ENCODE measurements at regions not wholly inside any gene's neighbourhood (a gene's known extent, or its start where the extent isn't known, plus 50 kb on each side); places are given as distances from the start of the nearest gene placed in this dataset.
A peak's percentile ranks its signal among the peaks of the same experiment; 100 is the strongest.

- Histone ChIP-seq H3K14ac (ENCODE audit: low read length) (no peak overlapping the region), H3K36me3 (ENCODE audit: control insufficient read depth in 1 of 2, insufficient read depth in 2 of 2, low read length in 2 of 2) (no peaks in the 10 kb centered on the region), H2AFZ (ENCODE audit: insufficient read depth, low read length, poor library complexity) (no peak overlapping the region), H2BK12ac (ENCODE audit: low read length) (no peak overlapping the region), H2BK5ac (ENCODE audit: low read depth, low read length, poor library complexity) (no peak overlapping the region), H3K79me2 (ENCODE audit: control insufficient read depth, insufficient read depth, low read length, poor library complexity) (no peaks in the 10 kb centered on the region), H2BK120ac (ENCODE audit: insufficient read depth, low read length, poor library complexity) (no peak overlapping the region), H3K9ac (ENCODE audit: low read length) (peak overlapping the region; percentile 74), H3K79me1 (ENCODE audit: low read length) (no peaks in the 10 kb centered on the region), H4K12ac (ENCODE audit: low read depth, low read length) (no peak overlapping the region), H3K4me2 (ENCODE audit: low read length) (no peak overlapping the region), H3K27ac (ENCODE audit: low read depth, low read length) (no peak overlapping the region), H3K4ac (ENCODE audit: low read depth, low read length) (no peak overlapping the region), H3K27me3 (ENCODE audit: insufficient read depth, low read length) (no peaks in the 10 kb centered on the region), H3K4me3 (ENCODE audit: low read depth, low read length) (no peak overlapping the region), H3K18ac (ENCODE audit: low read length) (no peak overlapping the region), H4K91ac (ENCODE audit: low read depth, low read length) (no peak overlapping the region), H3K9me3 (ENCODE audit: insufficient read depth, low read depth, low read length) (no peaks in the 10 kb centered on the region), H4K8ac (ENCODE audit: low read depth, low read length) (no peak overlapping the region), H3K23ac (ENCODE audit: low read length) (no peak overlapping the region), H3K4me1 (ENCODE audit: control insufficient read depth in 1 of 2, insufficient read depth in 2 of 2, low read length in 2 of 2) (no peaks in the 10 kb centered on the region), H2AK5ac (ENCODE audit: low read length) (no peak overlapping the region)
- DNase-seq, result peak; percentile 17 to 56
- WGBS (ENCODE audit: extremely low coverage, insufficient coverage, insufficient read length), result no CpG with 5 or more reads among the region's 6 CpGs
Observed at GRCh38 chr6:9507136-9507895, 907.6 kb downstream of the TFAP2A start.

- no peak for DNase-seq
- Histone ChIP-seq H3K18ac (ENCODE audit: low read length) (no peak overlapping the region), H3K27me3 (ENCODE audit: insufficient read depth, low read length) (no peaks in the 10 kb centered on the region), H2BK5ac (ENCODE audit: low read depth, low read length, poor library complexity) (no peak overlapping the region), H3K36me3 (ENCODE audit: control insufficient read depth in 1 of 2, insufficient read depth in 2 of 2, low read length in 2 of 2) (no peaks in the 10 kb centered on the region), H3K27ac (ENCODE audit: low read depth, low read length) (no peak overlapping the region), H4K91ac (ENCODE audit: low read depth, low read length) (no peak overlapping the region), H3K4me3 (ENCODE audit: low read depth, low read length) (no peak overlapping the region), H3K9me3 (ENCODE audit: insufficient read depth, low read depth, low read length) (no peaks in the 10 kb centered on the region), H3K23ac (ENCODE audit: low read length) (no peak overlapping the region), H2AFZ (ENCODE audit: insufficient read depth, low read length, poor library complexity) (no peak overlapping the region), H3K4ac (ENCODE audit: low read depth, low read length) (no peak overlapping the region), H3K79me1 (ENCODE audit: low read length) (no peaks in the 10 kb centered on the region), H4K8ac (ENCODE audit: low read depth, low read length) (no peak overlapping the region), H3K4me1 (ENCODE audit: control insufficient read depth in 1 of 2, insufficient read depth in 2 of 2, low read length in 2 of 2) (no peaks in the 10 kb centered on the region), H4K12ac (ENCODE audit: low read depth, low read length) (no peak overlapping the region), H3K4me2 (ENCODE audit: low read length) (no peak overlapping the region), H2AK5ac (ENCODE audit: low read length) (no peak overlapping the region), H3K79me2 (ENCODE audit: control insufficient read depth, insufficient read depth, low read length, poor library complexity) (no peaks in the 10 kb centered on the region), H3K9ac (ENCODE audit: low read length) (no peak overlapping the region), H2BK12ac (ENCODE audit: low read length) (no peak overlapping the region), H3K14ac (ENCODE audit: low read length) (no peak overlapping the region), H2BK120ac (ENCODE audit: insufficient read depth, low read length, poor library complexity) (no peak overlapping the region)
- no CpG with 5 or more reads among the region's 2 CpGs for WGBS (ENCODE audit: extremely low coverage, insufficient coverage, insufficient read length)
Observed at GRCh38 chr6:9504191-9504590, 910.7 kb downstream of the TFAP2A start.

GRCh38 chr6:9503111-9503761 is 911.6 kb downstream of the TFAP2A start:
- H3K36me3 ChIP-seq (ENCODE audit: control insufficient read depth in 1 of 2, insufficient read depth in 2 of 2, low read length in 2 of 2), result no peaks in the 10 kb centered on the region
- no peaks in the 10 kb centered on the region for H3K9me3 ChIP-seq (ENCODE audit: insufficient read depth, low read depth, low read length)
- H3K4ac ChIP-seq (ENCODE audit: low read depth, low read length), result no peak overlapping the region
- H3K14ac ChIP-seq (ENCODE audit: low read length), result no peak overlapping the region
- no peaks in the 10 kb centered on the region for H3K79me2 ChIP-seq (ENCODE audit: control insufficient read depth, insufficient read depth, low read length, poor library complexity)
- H3K18ac ChIP-seq (ENCODE audit: low read length), result no peak overlapping the region
- no peak overlapping the region for H2BK12ac ChIP-seq (ENCODE audit: low read length)
- H3K4me2 ChIP-seq (ENCODE audit: low read length), result no peak overlapping the region
- no peak overlapping the region for H2BK5ac ChIP-seq (ENCODE audit: low read depth, low read length, poor library complexity)
- H4K8ac ChIP-seq (ENCODE audit: low read depth, low read length), result no peak overlapping the region
- WGBS (ENCODE audit: extremely low coverage, insufficient coverage, insufficient read length), result no CpG with 5 or more reads among the region's 7 CpGs
- no peak overlapping the region for H2AK5ac ChIP-seq (ENCODE audit: low read length)
- no peaks in the 10 kb centered on the region for H3K27me3 ChIP-seq (ENCODE audit: insufficient read depth, low read length)
- H3K4me1 ChIP-seq (ENCODE audit: control insufficient read depth in 1 of 2, insufficient read depth in 2 of 2, low read length in 2 of 2), result no peaks in the 10 kb centered on the region
- no peak overlapping the region for H2AFZ ChIP-seq (ENCODE audit: insufficient read depth, low read length, poor library complexity)
- no peak overlapping the region for H2BK120ac ChIP-seq (ENCODE audit: insufficient read depth, low read length, poor library complexity)
- DNase-seq, result peak in 1 of 2 donors; percentile 50
- no peak overlapping the region for H3K27ac ChIP-seq (ENCODE audit: low read depth, low read length)
- no peak overlapping the region for H4K91ac ChIP-seq (ENCODE audit: low read depth, low read length)
- H3K9ac ChIP-seq (ENCODE audit: low read length), result no peak overlapping the region
- H3K23ac ChIP-seq (ENCODE audit: low read length), result no peak overlapping the region
- H3K4me3 ChIP-seq (ENCODE audit: low read depth, low read length), result no peak overlapping the region
- H3K79me1 ChIP-seq (ENCODE audit: low read length), result no peaks in the 10 kb centered on the region
- no peak overlapping the region for H4K12ac ChIP-seq (ENCODE audit: low read depth, low read length)

GRCh38 chr6:9499709-9500108 is 915.2 kb downstream of the TFAP2A start:
- no peaks in the 10 kb centered on the region for H3K9me3 ChIP-seq (ENCODE audit: insufficient read depth, low read depth, low read length)
- no peak overlapping the region for H4K8ac ChIP-seq (ENCODE audit: low read depth, low read length)
- no peak overlapping the region for H3K18ac ChIP-seq (ENCODE audit: low read length)
- no peaks in the 10 kb centered on the region for H3K79me1 ChIP-seq (ENCODE audit: low read length)
- H2BK5ac ChIP-seq (ENCODE audit: low read depth, low read length, poor library complexity), result no peak overlapping the region
- H4K12ac ChIP-seq (ENCODE audit: low read depth, low read length), result no peak overlapping the region
- H3K36me3 ChIP-seq (ENCODE audit: control insufficient read depth in 1 of 2, insufficient read depth in 2 of 2, low read length in 2 of 2), result no peaks in the 10 kb centered on the region
- H3K4me1 ChIP-seq (ENCODE audit: control insufficient read depth in 1 of 2, insufficient read depth in 2 of 2, low read length in 2 of 2), result no peaks in the 10 kb centered on the region
- no CpG with 5 or more reads among the region's 4 CpGs for WGBS (ENCODE audit: extremely low coverage, insufficient coverage, insufficient read length)
- H2BK12ac ChIP-seq (ENCODE audit: low read length), result no peak overlapping the region
- H2AK5ac ChIP-seq (ENCODE audit: low read length), result no peak overlapping the region
- no peak overlapping the region for H3K4me3 ChIP-seq (ENCODE audit: low read depth, low read length)
- H2BK120ac ChIP-seq (ENCODE audit: insufficient read depth, low read length, poor library complexity), result no peak overlapping the region
- H3K4ac ChIP-seq (ENCODE audit: low read depth, low read length), result no peak overlapping the region
- no peak overlapping the region for H3K27ac ChIP-seq (ENCODE audit: low read depth, low read length)
- H2AFZ ChIP-seq (ENCODE audit: insufficient read depth, low read length, poor library complexity), result no peak overlapping the region
- no peak overlapping the region for H4K91ac ChIP-seq (ENCODE audit: low read depth, low read length)
- no peak overlapping the region for H3K9ac ChIP-seq (ENCODE audit: low read length)
- no peak overlapping the region for H3K14ac ChIP-seq (ENCODE audit: low read length)
- no peak for DNase-seq
- H3K4me2 ChIP-seq (ENCODE audit: low read length), result no peak overlapping the region
- H3K79me2 ChIP-seq (ENCODE audit: control insufficient read depth, insufficient read depth, low read length, poor library complexity), result no peaks in the 10 kb centered on the region
- no peak overlapping the region for H3K23ac ChIP-seq (ENCODE audit: low read length)
- H3K27me3 ChIP-seq (ENCODE audit: insufficient read depth, low read length), result no peaks in the 10 kb centered on the region
